KBM-7 (cell line): ENCODE measurements at regions not wholly inside any gene's neighbourhood (a gene's known extent, or its start where the extent isn't known, plus 50 kb on each side); places are given as distances from the start of the nearest gene placed in this dataset.
"Not testable (repeated sequence)": the region's sequence is repeated elsewhere in the genome, so short reads cannot be mapped to it uniquely, and the experiment has no call there.

Experiments
- DNase-seq: peaks from one replicate; pipeline ENCODE4 v3.0.0-alpha.2; 2015
- in situ Hi-C: fragments of 300-500 bp; cut with MboI; formaldehyde crosslinking; loops from 2 replicates; pipeline ENCODE4 v1.14.3; 2020; ENCODE audit warnings: low sequenced_read_pairs, low pct_unique_long_range_greater_than_20kb, mixed read lengths

GRCh38 chr7:13016592-13017332 lies 329.3 kb downstream of the ARL4A start:
- in situ Hi-C loops, result no loop called here
- DNase-seq, result no peak

DNA sequence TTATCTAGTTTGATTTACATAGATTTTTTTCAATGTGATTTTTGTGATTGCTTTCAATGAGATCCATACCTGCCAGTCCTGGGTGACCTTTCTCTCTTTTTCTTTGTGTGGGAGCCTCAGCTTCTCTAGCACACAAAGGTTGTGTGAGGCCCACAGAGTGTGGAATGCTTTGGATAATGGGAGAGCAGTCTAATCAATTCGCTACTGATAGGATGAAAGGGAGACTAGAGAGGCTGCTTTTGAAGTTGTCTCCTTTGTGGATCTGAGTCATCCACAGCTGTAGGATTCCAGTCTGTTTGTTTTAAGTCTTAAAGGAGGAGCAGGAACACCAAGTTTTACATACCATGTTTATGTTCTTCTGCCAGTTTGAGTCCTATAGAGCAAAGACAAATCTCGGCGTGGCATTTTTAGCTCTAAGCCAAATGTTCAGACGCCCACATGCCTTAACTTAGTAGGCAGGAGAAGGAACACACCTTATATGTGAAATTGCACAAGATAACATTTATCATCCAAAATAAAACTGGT lies 330.0 kb downstream of the ARL4A start:
- DNase-seq, result no peak
- in situ Hi-C loops, result no loop called here

GRCh38 chr7:13017881-13018280 lies 330.4 kb downstream of the ARL4A start:
- DNase-seq, result no peak
- in situ Hi-C loops, result no loop called here

GRCh38 chr7:13021566-13022300 lies 334.3 kb downstream of the ARL4A start:
- DNase-seq, result no peak
- in situ Hi-C loops, result no loop called here

- in situ Hi-C loops, result no loop called here
- DNase-seq, result no peak
These were observed 336.8 kb downstream of the ARL4A start for GRCh38 chr7:13024121-13024674.

DNA sequence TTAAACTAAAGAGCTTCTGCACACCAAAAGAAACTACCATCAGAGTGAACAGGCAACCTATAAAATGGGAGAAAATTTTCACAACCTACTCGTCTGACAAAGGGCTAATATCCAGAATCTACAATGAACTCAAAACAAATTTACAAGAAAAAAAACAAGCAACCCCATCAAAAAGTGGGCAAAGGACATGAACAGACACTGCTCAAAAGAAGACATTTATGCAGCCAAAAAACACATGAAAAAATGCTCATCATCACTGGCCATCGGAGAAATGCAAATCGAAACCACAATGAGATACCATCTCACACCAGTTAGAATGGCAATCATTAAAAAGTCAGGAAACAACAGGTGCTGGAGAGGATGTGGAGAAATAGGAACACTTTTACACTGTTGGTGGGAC lies 337.6 kb downstream of the ARL4A start:
- in situ Hi-C loops, DNase-seq: not testable (repeated sequence)

DNA sequence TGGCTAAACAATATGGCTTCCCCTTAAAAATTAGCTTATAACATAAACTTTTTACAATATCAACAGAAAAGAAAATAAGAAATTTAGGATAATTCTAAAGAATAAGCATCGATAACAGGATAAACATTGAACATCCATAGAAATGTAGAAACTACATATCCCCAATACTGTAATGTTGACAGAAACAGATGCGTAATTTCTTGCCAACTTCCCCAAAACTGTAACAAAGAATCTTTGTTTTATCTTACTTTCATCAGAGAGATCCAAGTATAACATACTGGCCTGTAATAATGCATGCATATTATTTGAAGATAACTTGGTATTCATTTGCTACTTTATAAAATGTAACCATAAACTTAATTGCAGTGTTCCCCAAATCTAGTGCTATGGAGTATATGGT lies 339.9 kb downstream of the ARL4A start:
- in situ Hi-C loops, result no loop called here
- DNase-seq, result no peak

- DNase-seq, result no peak
- in situ Hi-C loops, result no loop called here
These were observed 340.8 kb downstream of the ARL4A start for GRCh38 chr7:13028036-13028824.

DNA sequence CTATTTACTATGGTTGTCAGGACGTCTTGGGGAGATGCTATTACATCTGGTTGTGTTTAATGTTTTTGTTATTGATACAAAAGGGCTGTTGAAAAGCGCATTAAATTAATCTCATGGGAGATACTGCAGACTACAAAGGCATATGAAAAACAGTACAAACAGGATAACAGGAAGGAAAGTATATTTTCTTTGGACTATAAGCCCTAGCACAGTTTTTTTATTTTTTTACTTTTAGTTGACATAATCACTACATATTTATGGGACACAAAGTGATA lies 341.3 kb downstream of the ARL4A start:
- no peak for DNase-seq
- in situ Hi-C loops, result no loop called here

DNA sequence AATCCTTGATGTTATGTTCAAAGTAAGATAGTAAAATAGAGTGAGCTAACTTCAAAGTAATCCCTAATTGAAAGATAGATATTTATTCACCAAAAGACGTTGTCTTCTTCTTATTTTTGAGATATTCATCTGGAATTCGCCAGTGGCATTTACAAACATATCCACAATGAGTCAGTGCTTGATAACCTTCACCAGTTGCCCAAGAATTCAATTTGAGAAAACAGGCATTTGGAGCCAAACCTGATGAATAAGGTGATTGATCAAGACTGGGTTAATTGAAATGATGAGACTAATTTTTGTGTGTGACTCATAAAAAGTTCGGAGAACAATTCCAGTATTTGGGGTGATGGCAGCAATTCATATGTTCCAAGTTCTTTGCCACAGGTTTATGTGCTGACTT lies 344.0 kb downstream of the ARL4A start:
- in situ Hi-C loops, result no loop called here
- no peak for DNase-seq

DNA sequence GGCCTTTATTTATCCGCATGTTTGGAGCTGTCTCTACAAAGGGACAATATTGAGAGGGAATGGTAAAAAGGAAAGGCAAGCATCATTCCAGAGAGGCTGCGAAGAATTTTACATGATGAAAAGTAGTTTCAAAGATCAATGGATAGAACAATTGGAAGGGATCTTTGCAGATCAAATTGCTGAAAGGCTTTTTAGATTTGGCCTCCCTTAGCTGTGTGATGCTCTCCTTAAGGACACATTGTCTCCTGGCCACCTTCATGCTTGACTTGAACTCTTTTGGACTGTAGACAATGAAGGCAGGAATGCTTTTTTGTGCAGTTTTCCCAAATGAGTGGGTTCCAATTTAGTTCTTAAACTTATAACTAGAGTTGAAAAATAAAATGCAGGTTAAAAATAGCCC lies 344.7 kb downstream of the ARL4A start:
- DNase-seq, result no peak
- in situ Hi-C loops, result no loop called here

GRCh38 chr7:13032576-13032975 lies 345.1 kb downstream of the ARL4A start:
- no peak for DNase-seq
- in situ Hi-C loops, result no loop called here

- no peak for DNase-seq
- in situ Hi-C loops, result no loop called here
These were observed 347.3 kb downstream of the ARL4A start for GRCh38 chr7:13034693-13035092.

- DNase-seq, result peak; percentile 23
- in situ Hi-C loops, result no loop called here
These were observed 347.8 kb downstream of the ARL4A start for GRCh38 chr7:13035233-13035632.

- no peak for DNase-seq
- in situ Hi-C loops, result no loop called here
These were observed 348.9 kb downstream of the ARL4A start for GRCh38 chr7:13036256-13036780.

GRCh38 chr7:13037216-13037615 lies 349.8 kb downstream of the ARL4A start:
- no peak for DNase-seq
- in situ Hi-C loops, result no loop called here

DNA sequence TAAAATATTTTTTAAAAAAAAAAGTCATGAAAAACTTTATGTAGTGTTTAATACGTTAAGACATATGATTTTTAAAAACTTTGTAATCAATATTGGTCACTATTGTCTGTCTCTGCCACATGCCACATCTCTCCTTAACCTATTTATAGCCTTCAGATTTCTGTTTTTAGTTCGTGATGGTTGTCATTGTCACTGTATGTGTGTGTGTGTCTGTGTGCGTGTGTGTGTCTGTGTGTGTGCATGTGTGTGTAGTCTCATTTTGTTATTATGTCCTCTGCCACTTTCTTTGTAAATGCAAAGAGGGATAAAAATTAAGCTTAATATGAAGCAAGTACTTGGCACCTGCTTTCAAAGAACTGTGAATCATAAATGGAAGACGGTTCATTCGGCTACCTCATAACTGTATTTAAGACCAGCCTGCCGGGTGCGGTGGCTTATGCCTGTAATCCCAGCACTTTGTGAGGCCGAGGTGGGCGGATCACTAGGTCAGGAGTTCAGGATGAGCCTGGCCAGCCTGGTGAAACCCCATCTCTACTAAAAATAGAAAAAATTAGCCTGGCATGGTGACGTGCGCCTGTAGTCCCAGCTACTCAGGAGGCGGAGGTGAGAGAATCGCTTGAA lies 354.0 kb downstream of the ARL4A start:
- in situ Hi-C loops, result no loop called here
- no peak for DNase-seq

DNA sequence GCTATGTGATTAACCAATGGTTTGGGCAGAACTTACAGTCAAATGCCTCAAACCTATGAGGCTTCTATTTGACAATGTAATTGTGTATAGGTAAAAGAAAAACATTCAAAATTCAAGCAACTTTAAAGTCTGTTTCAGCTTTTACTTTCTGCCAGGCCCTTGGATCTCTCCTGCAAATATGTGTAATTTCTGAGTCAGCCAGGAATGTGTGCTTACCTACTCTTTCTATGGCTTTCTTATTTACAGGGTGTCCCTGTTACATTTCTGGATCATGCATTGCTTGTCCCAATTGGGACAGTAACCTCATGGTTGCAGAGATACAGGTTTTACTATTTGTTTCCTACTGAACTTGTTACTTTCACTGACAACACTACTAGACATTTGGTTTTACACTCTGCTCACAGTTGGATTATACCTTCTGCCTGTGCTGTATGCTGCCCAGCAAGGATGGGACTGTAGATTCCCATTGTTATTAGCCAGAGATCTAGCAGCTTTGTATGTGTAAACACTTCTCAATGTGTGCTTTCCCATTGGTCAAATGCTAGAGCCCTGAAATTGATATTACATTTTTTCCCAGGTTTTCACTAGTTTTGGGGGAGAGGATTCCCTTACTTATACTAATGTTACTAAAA lies 355.3 kb downstream of the ARL4A start:
- DNase-seq, result no peak

DNA sequence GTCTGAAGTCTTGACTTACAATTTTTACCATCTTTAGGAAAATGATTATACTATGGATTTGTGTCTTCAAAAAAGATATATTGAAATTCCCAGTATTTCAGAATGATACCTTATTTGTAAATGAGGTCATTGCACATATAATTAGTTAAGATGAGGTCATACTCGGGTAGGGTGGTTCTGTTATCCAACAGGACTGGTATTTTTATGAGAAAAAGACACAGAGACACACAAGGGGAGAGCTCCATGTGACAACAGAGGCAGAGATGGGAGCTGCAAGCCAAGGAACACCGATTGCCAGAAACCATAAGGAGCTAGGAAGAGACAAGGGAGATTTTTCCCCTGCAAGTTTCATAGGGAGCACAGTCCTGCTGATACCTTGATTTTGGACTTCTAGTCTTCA lies 356.9 kb downstream of the ARL4A start:
- DNase-seq, result no peak
- in situ Hi-C loops, result no loop called here

More for the DNA sequence above, 355.3 kb downstream of the ARL4A start:
- in situ Hi-C loops, result no loop called here
